ENCODE measurements at regions not wholly inside any gene's neighbourhood (a gene's known extent, or its start where the extent isn't known, plus 50 kb on each side); places are given as distances from the start of the nearest gene placed in this dataset.

GRCh38 chr2:117684919-117685318 lies 129.6 kb upstream of the DDX18 start:
- DNase-seq (ENCODE audit: extremely low spot score, unreplicated experiment) = no peak
- Mint-ChIP-seq H3K27me3 (ENCODE audit: unreplicated experiment) (no peaks in the 10 kb centered on the region), H3K36me3 (ENCODE audit: unreplicated experiment) (no peaks in the 10 kb centered on the region), H3K9me3 (ENCODE audit: unreplicated experiment) (peaks cover 8% of the 10 kb centered on the region), H3K4me1 (ENCODE audit: unreplicated experiment) (no peaks in the 10 kb centered on the region), H3K4me3 (ENCODE audit: unreplicated experiment) (no peak overlapping the region), H3K27ac (ENCODE audit: unreplicated experiment) (no peak overlapping the region)
- TF ChIP-seq CTCF (IDR thresholded peaks at IDR 0.05) = no peak

GRCh38 chr2:117686699-117687098 lies 127.8 kb upstream of the DDX18 start:
- Mint-ChIP-seq H3K27me3 (ENCODE audit: unreplicated experiment) (no peaks in the 10 kb centered on the region), H3K4me1 (ENCODE audit: unreplicated experiment) (no peaks in the 10 kb centered on the region), H3K4me3 (ENCODE audit: unreplicated experiment) (no peak overlapping the region), H3K9me3 (ENCODE audit: unreplicated experiment) (peaks cover 8% of the 10 kb centered on the region), H3K27ac (ENCODE audit: unreplicated experiment) (no peak overlapping the region), H3K36me3 (ENCODE audit: unreplicated experiment) (no peaks in the 10 kb centered on the region)
- no peak for DNase-seq (ENCODE audit: extremely low spot score, unreplicated experiment)
- TF ChIP-seq CTCF (IDR thresholded peaks at IDR 0.05) = no peak

GRCh38 chr2:117691595-117691994 lies 122.9 kb upstream of the DDX18 start:
- Mint-ChIP-seq H3K27me3 (ENCODE audit: unreplicated experiment) (no peaks in the 10 kb centered on the region), H3K27ac (ENCODE audit: unreplicated experiment) (no peak overlapping the region), H3K4me1 (ENCODE audit: unreplicated experiment) (no peaks in the 10 kb centered on the region), H3K4me3 (ENCODE audit: unreplicated experiment) (no peak overlapping the region), H3K36me3 (ENCODE audit: unreplicated experiment) (no peaks in the 10 kb centered on the region), H3K9me3 (ENCODE audit: unreplicated experiment) (no peaks in the 10 kb centered on the region)
- no peak for DNase-seq (ENCODE audit: extremely low spot score, unreplicated experiment)
- TF ChIP-seq CTCF (IDR thresholded peaks at IDR 0.05) = no peak

- Mint-ChIP-seq H3K27ac (ENCODE audit: unreplicated experiment) (no peak overlapping the region), H3K27me3 (ENCODE audit: unreplicated experiment) (no peaks in the 10 kb centered on the region), H3K9me3 (ENCODE audit: unreplicated experiment) (no peaks in the 10 kb centered on the region), H3K4me1 (ENCODE audit: unreplicated experiment) (no peaks in the 10 kb centered on the region), H3K36me3 (ENCODE audit: unreplicated experiment) (no peaks in the 10 kb centered on the region), H3K4me3 (ENCODE audit: unreplicated experiment) (no peak overlapping the region)
- no peak for TF ChIP-seq CTCF (IDR thresholded peaks at IDR 0.05)
- DNase-seq (ENCODE audit: extremely low spot score, unreplicated experiment) = no peak
Measured at GRCh38 chr2:117692001-117692763, 122.3 kb upstream of the DDX18 start.

GRCh38 chr2:117693154-117693553 lies 121.3 kb upstream of the DDX18 start:
- no peaks in the 10 kb centered on the region for H3K9me3 Mint-ChIP-seq (ENCODE audit: unreplicated experiment)
- no peak for DNase-seq (ENCODE audit: extremely low spot score, unreplicated experiment)
- H3K4me3 Mint-ChIP-seq (ENCODE audit: unreplicated experiment) = no peak overlapping the region
- H3K4me1 Mint-ChIP-seq (ENCODE audit: unreplicated experiment) = no peaks in the 10 kb centered on the region
- H3K36me3 Mint-ChIP-seq (ENCODE audit: unreplicated experiment) = no peaks in the 10 kb centered on the region
- no peak overlapping the region for H3K27ac Mint-ChIP-seq (ENCODE audit: unreplicated experiment)
- no peaks in the 10 kb centered on the region for H3K27me3 Mint-ChIP-seq (ENCODE audit: unreplicated experiment)
- TF ChIP-seq CTCF (IDR thresholded peaks at IDR 0.05) = no peak
